Panc1 (cell line): ENCODE measurements at regions not wholly inside any gene's neighbourhood (a gene's known extent, or its start where the extent isn't known, plus 50 kb on each side); places are given as distances from the start of the nearest gene placed in this dataset.

Experiments
- CTCF ChIP-seq: fragments of 450-650 bp; IDR thresholded peaks from 2 replicates; pipeline ENCODE4 v1.5.1; 2017; ENCODE audit warnings: mild to moderate bottlenecking
- POLR2AphosphoS5 ChIP-seq: IDR thresholded peaks from 2 replicates; pipeline ENCODE4 v1.6.1; 2012; ENCODE audit warnings: mild to moderate bottlenecking, low read depth, low read length, moderate library complexity
- REST ChIP-seq, 2 experiments: IDR thresholded peaks; 2 replicates each; pipeline ENCODE4 v1.6.1; 2011 to 2012; ENCODE audit warnings: low read depth in 2 of 2, control low read depth in 1 of 2, low read length in 1 of 2, mild to moderate bottlenecking in 1 of 2, moderate library complexity in 1 of 2; ENCODE audit not compliant: insufficient read depth in 1 of 2
- SIN3A ChIP-seq: IDR thresholded peaks from 2 replicates; pipeline ENCODE4 v1.6.1; 2012; ENCODE audit warnings: low read depth, mild to moderate bottlenecking, low read length, moderate library complexity, borderline replicate concordance; ENCODE audit not compliant: insufficient read depth

- no peak for TF ChIP-seq POLR2AphosphoS5
- TF ChIP-seq CTCF, result no peak
- no peak for TF ChIP-seq REST (IDR thresholded peaks at IDR 0.05; ENCODE audit: insufficient read depth in 1 of 2, low read depth in 2 of 2, low read length in 1 of 2)
- TF ChIP-seq SIN3A, result no peak
Observed at GRCh38 chr2:52312486-52312885, 1280.6 kb upstream of the NRXN1 start.
